Stimulated activated CD8-positive, alpha-beta memory T cell treated with anti-CD3 and anti-CD28 coated beads, Interleukin-7, amount 100 ng/mL, for 1 hour (primary cell): ENCODE measurements at regions not wholly inside any gene's neighbourhood (a gene's known extent, or its start where the extent isn't known, plus 50 kb on each side); places are given as distances from the start of the nearest gene placed in this dataset.

Source experiments
- DNase-seq, 2 donors: peaks; one replicate each; pipeline ENCODE4 v3.0.0-alpha.2; 2020; ENCODE audit warnings: low read depth in 2 of 2

- DNase-seq, result no peak
Observed at GRCh38 chr2:88832992-88833389, 141.5 kb downstream of the RPIA start.

GRCh38 chr2:88834376-88834775, 142.9 kb downstream of the RPIA start:
- no peak for DNase-seq

GRCh38 chr2:88834866-88835265, 143.4 kb downstream of the RPIA start:
- no peak for DNase-seq

- DNase-seq, result no peak
Observed at GRCh38 chr2:88835726-88836125, 144.3 kb downstream of the RPIA start.

GRCh38 chr2:88836351-88836750, 144.9 kb downstream of the RPIA start:
- no peak for DNase-seq

GRCh38 chr2:88837511-88838160, 146.2 kb downstream of the RPIA start:
- no peak for DNase-seq

GRCh38 chr2:88838165-88838635, 146.7 kb downstream of the RPIA start:
- no peak for DNase-seq

- DNase-seq, result no peak
Observed at GRCh38 chr2:88841224-88841929, 149.9 kb downstream of the RPIA start.

GRCh38 chr2:88842656-88843460, 151.4 kb downstream of the RPIA start:
- DNase-seq, result no peak

GRCh38 chr2:88843651-88844050, 152.2 kb downstream of the RPIA start:
- no peak for DNase-seq

- DNase-seq, result no peak
Observed at GRCh38 chr2:88844960-88845359, 153.5 kb downstream of the RPIA start.

- DNase-seq, result no peak
Observed at GRCh38 chr2:88845772-88846661, 154.5 kb downstream of the RPIA start.

- DNase-seq, result no peak
Observed at GRCh38 chr2:88852753-88853402, 161.4 kb downstream of the RPIA start.

- DNase-seq, result no peak
Observed at GRCh38 chr2:88853403-88853790, 161.9 kb downstream of the RPIA start.

- no peak for DNase-seq
Observed at GRCh38 chr2:88854528-88854927, 163.1 kb downstream of the RPIA start.

- no peak for DNase-seq
Observed at GRCh38 chr2:88855620-88856408, 164.3 kb downstream of the RPIA start.

GRCh38 chr2:88856409-88857135, 165.1 kb downstream of the RPIA start:
- DNase-seq, result no peak

- DNase-seq, result no peak
Observed at GRCh38 chr2:88857274-88857741, 165.8 kb downstream of the RPIA start.

GRCh38 chr2:88857951-88858411, 166.5 kb downstream of the RPIA start:
- no peak for DNase-seq
